Mesendoderm (in vitro differentiated cells): ENCODE measurements at regions not wholly inside any gene's neighbourhood (a gene's known extent, or its start where the extent isn't known, plus 50 kb on each side); places are given as distances from the start of the nearest gene placed in this dataset.

Experiments
- DNase-seq: peaks from one replicate; pipeline ENCODE4 v3.0.0; 2013
- H2AK5ac ChIP-seq: 2 replicates; pipeline ENCODE4 v1.6.1; 2013; ENCODE audit warnings: low read length, inconsistent platforms
- H2BK120ac ChIP-seq: 2 replicates; pipeline ENCODE4 v1.6.1; 2013; ENCODE audit warnings: low read depth, mild to moderate bottlenecking, low read length, moderate library complexity, mixed read lengths
- H2BK15ac ChIP-seq: replicated peaks from 2 replicates; pipeline ENCODE4 v1.6.1; 2013; ENCODE audit warnings: low read depth, mild to moderate bottlenecking, moderate library complexity
- H2BK5ac ChIP-seq: 2 replicates; pipeline ENCODE4 v1.6.1; 2013; ENCODE audit warnings: low read length, inconsistent platforms
- H3K18ac ChIP-seq: 2 replicates; pipeline ENCODE4 v1.6.1; 2013; ENCODE audit warnings: mild to moderate bottlenecking, low read length, mixed read lengths
- H3K23ac ChIP-seq: one replicate; pipeline ENCODE4 v1.6.1; 2013; ENCODE audit warnings: low read length
- H3K27ac ChIP-seq: 2 replicates; pipeline ENCODE4 v1.5.1; 2013; ENCODE audit warnings: low read depth, mild to moderate bottlenecking, inconsistent platforms, low read length, moderate library complexity
- H3K27me3 ChIP-seq: 2 replicates; pipeline ENCODE4 v1.6.1; 2013; ENCODE audit warnings: low read length, control low read depth, mild to moderate bottlenecking, inconsistent platforms; ENCODE audit not compliant: insufficient read depth, poor library complexity
- H3K36me3 ChIP-seq: 2 replicates; pipeline ENCODE4 v1.6.1; 2013; ENCODE audit warnings: low read length, inconsistent platforms; ENCODE audit not compliant: control insufficient read depth, insufficient read depth
- H3K4ac ChIP-seq: one replicate; pipeline ENCODE4 v1.6.1; 2013; ENCODE audit warnings: low read depth, mild to moderate bottlenecking, low read length, moderate library complexity
- H3K4me1 ChIP-seq: 2 replicates; pipeline ENCODE4 v1.6.1; 2013; ENCODE audit warnings: low read depth, low read length, inconsistent platforms; ENCODE audit not compliant: control insufficient read depth
- H3K4me2 ChIP-seq: 2 replicates; pipeline ENCODE4 v1.6.1; 2013; ENCODE audit warnings: low read length
- H3K4me3 ChIP-seq: 2 replicates; pipeline ENCODE4 v1.5.1; 2013; ENCODE audit warnings: mild to moderate bottlenecking, low read length
- H3K56ac ChIP-seq: one replicate; pipeline ENCODE4 v1.6.1; 2013; ENCODE audit warnings: low read length
- H3K79me1 ChIP-seq: 2 replicates; pipeline ENCODE4 v1.6.1; 2013; ENCODE audit warnings: low read length, inconsistent platforms
- H3K79me2 ChIP-seq: 2 replicates; pipeline ENCODE4 v1.6.1; 2013; ENCODE audit warnings: mild to moderate bottlenecking, low read length; ENCODE audit not compliant: control insufficient read depth, insufficient read depth
- H3K9ac ChIP-seq: 2 replicates; pipeline ENCODE4 v1.6.1; 2013; ENCODE audit warnings: low read length, inconsistent platforms
- H4K5ac ChIP-seq: one replicate; pipeline ENCODE4 v1.6.1; 2013; ENCODE audit warnings: low read length
- H4K8ac ChIP-seq: one replicate; pipeline ENCODE4 v1.6.1; 2013; ENCODE audit warnings: low read depth, mild to moderate bottlenecking, control low read depth, low read length, moderate library complexity
- WGBS: extraction: QIAGEN DNeasy Blood & Tissue Kit; methylation state at CpG from one replicate; pipeline ENCODE4 v1.1.7; 2013; ENCODE audit warnings: low lambda C conversion rate, missing lambda C conversion rate; ENCODE audit not compliant: insufficient coverage; ENCODE audit errors: extremely low coverage; 5-methylcytosine and 5-hydroxymethylcytosine counted together

GRCh38 chr1:163421701-163422100 is 99.9 kb downstream of the NUF2 start:
- H2BK15ac ChIP-seq: no peak overlapping the region
- H3K4ac ChIP-seq: no peak overlapping the region
- WGBS: no CpG with 5 or more reads among the region's 2 CpGs
- H3K23ac ChIP-seq: no peak overlapping the region
- H3K4me3 ChIP-seq: no peak overlapping the region
- H3K79me2 ChIP-seq: no peaks in the 10 kb centered on the region
- H3K4me1 ChIP-seq: no peaks in the 10 kb centered on the region
- H4K5ac ChIP-seq: no peak overlapping the region
- H3K27me3 ChIP-seq: no peaks in the 10 kb centered on the region
- H3K9ac ChIP-seq: no peak overlapping the region
- H3K36me3 ChIP-seq: no peaks in the 10 kb centered on the region
- H3K79me1 ChIP-seq: no peaks in the 10 kb centered on the region
- no peak overlapping the region for H4K8ac ChIP-seq
- H3K18ac ChIP-seq: no peak overlapping the region
- no peak overlapping the region for H2BK5ac ChIP-seq
- H2BK120ac ChIP-seq: no peak overlapping the region
- H3K56ac ChIP-seq: no peak overlapping the region
- H3K4me2 ChIP-seq: no peak overlapping the region
- H3K27ac ChIP-seq: no peak overlapping the region
- DNase-seq: no peak
- H2AK5ac ChIP-seq: no peak overlapping the region

- H4K8ac ChIP-seq: no peak overlapping the region
- H3K18ac ChIP-seq: no peak overlapping the region
- no peak overlapping the region for H3K4me2 ChIP-seq
- H3K79me2 ChIP-seq: no peaks in the 10 kb centered on the region
- no peak overlapping the region for H2BK5ac ChIP-seq
- H3K23ac ChIP-seq: no peak overlapping the region
- peaks cover 6% of the 10 kb centered on the region for H3K4me1 ChIP-seq
- H3K27ac ChIP-seq: no peak overlapping the region
- H3K27me3 ChIP-seq: no peaks in the 10 kb centered on the region
- no peak overlapping the region for H3K9ac ChIP-seq
- 100% methylated on average over 4 of the region's 27 CpGs for WGBS
- DNase-seq: no peak
- no peak overlapping the region for H3K4ac ChIP-seq
- no peak overlapping the region for H3K4me3 ChIP-seq
- H3K36me3 ChIP-seq: no peaks in the 10 kb centered on the region
- H2AK5ac ChIP-seq: no peak overlapping the region
- H3K79me1 ChIP-seq: no peaks in the 10 kb centered on the region
- no peak overlapping the region for H2BK15ac ChIP-seq
- no peak overlapping the region for H4K5ac ChIP-seq
- no peak overlapping the region for H2BK120ac ChIP-seq
- no peak overlapping the region for H3K56ac ChIP-seq
Observed at GRCh38 chr1:163422738-163423404, 101.1 kb downstream of the NUF2 start.

- Histone ChIP-seq H3K4me3 (no peak overlapping the region), H3K56ac (no peak overlapping the region), H2BK120ac (no peak overlapping the region), H3K79me2 (no peaks in the 10 kb centered on the region), H3K4ac (no peak overlapping the region), H3K27me3 (no peaks in the 10 kb centered on the region), H3K18ac (peak overlapping the region; percentile 71), H3K79me1 (no peaks in the 10 kb centered on the region), H3K4me2 (no peak overlapping the region), H4K5ac (no peak overlapping the region), H3K36me3 (no peaks in the 10 kb centered on the region), H2AK5ac (no peak overlapping the region), H3K23ac (no peak overlapping the region), H4K8ac (no peak overlapping the region), H3K9ac (no peak overlapping the region), H2BK15ac (no peak overlapping the region), H3K4me1 (peaks cover 6% of the 10 kb centered on the region), H3K27ac (no peak overlapping the region), H2BK5ac (no peak overlapping the region)
- WGBS: no CpG with 5 or more reads among the region's 2 CpGs
- DNase-seq: no peak
Observed at GRCh38 chr1:163426505-163427251, 104.9 kb downstream of the NUF2 start.

- Histone ChIP-seq H2BK5ac (no peak overlapping the region), H3K4me3 (no peak overlapping the region), H3K4ac (no peak overlapping the region), H4K8ac (no peak overlapping the region), H3K4me2 (no peak overlapping the region), H3K79me2 (no peaks in the 10 kb centered on the region), H2BK15ac (no peak overlapping the region), H3K4me1 (peaks cover 6% of the 10 kb centered on the region), H4K5ac (no peak overlapping the region), H3K79me1 (no peaks in the 10 kb centered on the region), H3K56ac (no peak overlapping the region), H2BK120ac (no peak overlapping the region), H3K18ac (no peak overlapping the region), H3K27me3 (no peaks in the 10 kb centered on the region), H3K23ac (no peak overlapping the region), H3K36me3 (no peaks in the 10 kb centered on the region), H3K27ac (no peak overlapping the region), H3K9ac (no peak overlapping the region), H2AK5ac (no peak overlapping the region)
- no CpG with 5 or more reads among the region's 3 CpGs for WGBS
- peak; percentile 66 for DNase-seq
Observed at GRCh38 chr1:163427279-163427678, 105.5 kb downstream of the NUF2 start.

- H3K36me3 ChIP-seq: no peaks in the 10 kb centered on the region
- no peak overlapping the region for H3K56ac ChIP-seq
- no peaks in the 10 kb centered on the region for H3K4me1 ChIP-seq
- H2BK15ac ChIP-seq: no peak overlapping the region
- no peak overlapping the region for H4K5ac ChIP-seq
- no peak overlapping the region for H3K23ac ChIP-seq
- no peaks in the 10 kb centered on the region for H3K79me1 ChIP-seq
- no peak overlapping the region for H3K4me3 ChIP-seq
- no peak overlapping the region for H3K27ac ChIP-seq
- DNase-seq: no peak
- no peak overlapping the region for H3K9ac ChIP-seq
- H3K18ac ChIP-seq: no peak overlapping the region
- no CpG with 5 or more reads among the region's 6 CpGs for WGBS
- H2AK5ac ChIP-seq: no peak overlapping the region
- H2BK5ac ChIP-seq: no peak overlapping the region
- no peak overlapping the region for H3K4me2 ChIP-seq
- H3K4ac ChIP-seq: no peak overlapping the region
- H4K8ac ChIP-seq: no peak overlapping the region
- H2BK120ac ChIP-seq: no peak overlapping the region
- no peaks in the 10 kb centered on the region for H3K27me3 ChIP-seq
- H3K79me2 ChIP-seq: no peaks in the 10 kb centered on the region
Observed at GRCh38 chr1:163436140-163436812, 114.5 kb downstream of the NUF2 start.
